ENCODE measurements at regions not wholly inside any gene's neighbourhood (a gene's known extent, or its start where the extent isn't known, plus 50 kb on each side); places are given as distances from the start of the nearest gene placed in this dataset.

GRCh38 chr6:47934023-47934422 lies 152.2 kb downstream of the OPN5 start:
- in situ Hi-C loops (cut with HindIII; ENCODE audit: low sequenced_read_pairs): no loop called here

- in situ Hi-C loops (cut with HindIII; ENCODE audit: low sequenced_read_pairs): no loop called here
Observed at GRCh38 chr6:47932575-47932974, 150.7 kb downstream of the OPN5 start.

GRCh38 chr6:47924001-47924400 lies 142.2 kb downstream of the OPN5 start:
- in situ Hi-C loops (cut with HindIII; ENCODE audit: low sequenced_read_pairs): no loop called here

GRCh38 chr6:47922391-47922790 lies 140.6 kb downstream of the OPN5 start:
- in situ Hi-C loops (cut with HindIII; ENCODE audit: low sequenced_read_pairs): no loop called here

- in situ Hi-C loops (cut with HindIII; ENCODE audit: low sequenced_read_pairs): no loop called here
Observed at GRCh38 chr6:47919875-47920274, 138.0 kb downstream of the OPN5 start.

GRCh38 chr6:47917811-47918210 lies 136.0 kb downstream of the OPN5 start:
- in situ Hi-C loops (cut with HindIII; ENCODE audit: low sequenced_read_pairs): no loop called here

GRCh38 chr6:47917202-47917601 lies 135.4 kb downstream of the OPN5 start:
- in situ Hi-C loops (cut with HindIII; ENCODE audit: low sequenced_read_pairs): no loop called here

GRCh38 chr6:47915017-47915416 lies 133.2 kb downstream of the OPN5 start:
- in situ Hi-C loops (cut with HindIII; ENCODE audit: low sequenced_read_pairs): no loop called here

GRCh38 chr6:47908271-47908670 lies 126.4 kb downstream of the OPN5 start:
- in situ Hi-C loops (cut with HindIII; ENCODE audit: low sequenced_read_pairs): no loop called here

- in situ Hi-C loops (cut with HindIII; ENCODE audit: low sequenced_read_pairs): no loop called here
Observed at GRCh38 chr6:47905717-47906116, 123.9 kb downstream of the OPN5 start.

- in situ Hi-C loops (cut with HindIII; ENCODE audit: low sequenced_read_pairs): no loop called here
Observed at GRCh38 chr6:47897247-47897646, 115.4 kb downstream of the OPN5 start.

- in situ Hi-C loops (cut with HindIII; ENCODE audit: low sequenced_read_pairs): no loop called here
Observed at GRCh38 chr6:47890326-47890875, 108.6 kb downstream of the OPN5 start.

- in situ Hi-C loops (cut with HindIII; ENCODE audit: low sequenced_read_pairs): no loop called here
Observed at GRCh38 chr6:47879015-47879414, 97.2 kb downstream of the OPN5 start.

Data from endothelial cell of hepatic sinusoid (primary cell).